ENCODE measurements at regions not wholly inside any gene's neighbourhood (a gene's known extent, or its start where the extent isn't known, plus 50 kb on each side); places are given as distances from the start of the nearest gene placed in this dataset.

GRCh38 chr6:140854318-140854717 is 1278.4 kb upstream of the GJE1 start:
- DNase-seq = no peak

GRCh38 chr6:140850438-140850837 is 1282.3 kb upstream of the GJE1 start:
- DNase-seq = peak; percentile 46

GRCh38 chr6:140849456-140849855 is 1283.3 kb upstream of the GJE1 start:
- no peak for DNase-seq

GRCh38 chr6:140847262-140847645 is 1285.5 kb upstream of the GJE1 start:
- DNase-seq = no peak

GRCh38 chr6:140846503-140847261 is 1286.0 kb upstream of the GJE1 start:
- no peak for DNase-seq

GRCh38 chr6:140845701-140846100 is 1287.0 kb upstream of the GJE1 start:
- DNase-seq = no peak

GRCh38 chr6:140844167-140844566 is 1288.6 kb upstream of the GJE1 start:
- DNase-seq = no peak

GRCh38 chr6:140833408-140833807 is 1299.3 kb upstream of the GJE1 start:
- DNase-seq = no peak

- no peak for DNase-seq
Observed at GRCh38 chr6:140830666-140831065, 1302.1 kb upstream of the GJE1 start.

GRCh38 chr6:140828856-140829255 is 1303.9 kb upstream of the GJE1 start:
- no peak for DNase-seq

- no peak for DNase-seq
Observed at GRCh38 chr6:140827593-140827992, 1305.1 kb upstream of the GJE1 start.

- DNase-seq = no peak
Observed at GRCh38 chr6:140825731-140826130, 1307.0 kb upstream of the GJE1 start.

GRCh38 chr6:140824595-140824994 is 1308.1 kb upstream of the GJE1 start:
- DNase-seq = no peak

- no peak for DNase-seq
Observed at GRCh38 chr6:140821196-140821595, 1311.5 kb upstream of the GJE1 start.

GRCh38 chr6:140817176-140817575 is 1315.5 kb upstream of the GJE1 start:
- DNase-seq = no peak

GRCh38 chr6:140816681-140817080 is 1316.0 kb upstream of the GJE1 start:
- DNase-seq = no peak

GRCh38 chr6:140812636-140813035 is 1320.1 kb upstream of the GJE1 start:
- DNase-seq = no peak

- no peak for DNase-seq
Observed at GRCh38 chr6:140811642-140812041, 1321.1 kb upstream of the GJE1 start.

- no peak for DNase-seq
Observed at GRCh38 chr6:140809694-140810101, 1323.0 kb upstream of the GJE1 start.

- DNase-seq = no peak
Observed at GRCh38 chr6:140806431-140806830, 1326.3 kb upstream of the GJE1 start.

- no peak for DNase-seq
Observed at GRCh38 chr6:140794544-140794943, 1338.2 kb upstream of the GJE1 start.

- no peak for DNase-seq
Observed at GRCh38 chr6:140790109-140790508, 1342.6 kb upstream of the GJE1 start.

- no peak for DNase-seq
Observed at GRCh38 chr6:140789466-140789865, 1343.3 kb upstream of the GJE1 start.

GRCh38 chr6:140785926-140786325 is 1346.8 kb upstream of the GJE1 start:
- no peak for DNase-seq

- DNase-seq = no peak
Observed at GRCh38 chr6:140784573-140784972, 1348.2 kb upstream of the GJE1 start.
